Vagina (tissue), 2 donors: ENCODE measurements at regions not wholly inside any gene's neighbourhood (a gene's known extent, or its start where the extent isn't known, plus 50 kb on each side); places are given as distances from the start of the nearest gene placed in this dataset.

Source experiments
- POLR2A ChIP-seq, 2 donors: fragments of 450-650 bp; IDR thresholded peaks; one replicate each; pipeline ENCODE4 v1.6.1; 2017; ENCODE audit warnings: antibody characterized with exemption in 2 of 2, mild to moderate bottlenecking in 2 of 2, moderate library complexity in 2 of 2
- POLR2AphosphoS5 ChIP-seq, 2 donors: sonication (generic); formaldehyde crosslinking; IDR thresholded peaks; one replicate each; pipeline ENCODE4 v1.9.0; 2017; ENCODE audit warnings: antibody characterized with exemption in 2 of 2, mild to moderate bottlenecking in 2 of 2, low read depth in 1 of 2; ENCODE audit not compliant: insufficient read depth in 1 of 2
- TF ChIP-seq, protein P1 (sequence below), 3 experiments: fragments of 450-650 bp in 2 of 3; fragments of 200-600 bp in 1 of 3; sonication (generic) in 1 of 3; IDR thresholded peaks; one replicate each; pipeline ENCODE4 v1.5.1; 2017 to 2019; ENCODE audit warnings: antibody characterized with exemption in 3 of 3, mild to moderate bottlenecking in 2 of 3, moderate library complexity in 2 of 3

DNA sequence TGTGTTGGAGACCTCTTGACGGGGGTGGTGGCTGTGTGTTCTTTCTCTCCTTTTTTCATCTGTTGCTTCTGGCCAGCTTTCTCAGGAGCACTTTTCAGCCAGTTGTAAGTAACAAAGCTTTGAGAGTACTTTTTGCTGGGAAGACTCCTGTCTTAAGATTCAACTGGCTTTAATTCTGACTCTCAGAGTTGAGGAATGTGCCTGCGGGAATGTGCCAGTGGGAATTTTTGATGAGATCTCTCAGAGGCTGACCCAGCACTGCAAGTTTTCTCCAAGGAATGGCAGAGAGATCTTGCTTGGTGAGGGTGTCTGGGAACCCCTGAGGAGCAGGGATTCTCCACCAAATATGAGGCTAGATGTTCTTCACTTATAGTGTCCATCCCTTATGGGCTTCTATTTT lies 91.6 kb upstream of the OR9Q1 start:
- TF ChIP-seq POLR2AphosphoS5 (IDR thresholded peaks at IDR 0.05; ENCODE audit: insufficient read depth in 1 of 2, low read depth in 1 of 2), result no peak
- TF ChIP-seq, protein P1, sequence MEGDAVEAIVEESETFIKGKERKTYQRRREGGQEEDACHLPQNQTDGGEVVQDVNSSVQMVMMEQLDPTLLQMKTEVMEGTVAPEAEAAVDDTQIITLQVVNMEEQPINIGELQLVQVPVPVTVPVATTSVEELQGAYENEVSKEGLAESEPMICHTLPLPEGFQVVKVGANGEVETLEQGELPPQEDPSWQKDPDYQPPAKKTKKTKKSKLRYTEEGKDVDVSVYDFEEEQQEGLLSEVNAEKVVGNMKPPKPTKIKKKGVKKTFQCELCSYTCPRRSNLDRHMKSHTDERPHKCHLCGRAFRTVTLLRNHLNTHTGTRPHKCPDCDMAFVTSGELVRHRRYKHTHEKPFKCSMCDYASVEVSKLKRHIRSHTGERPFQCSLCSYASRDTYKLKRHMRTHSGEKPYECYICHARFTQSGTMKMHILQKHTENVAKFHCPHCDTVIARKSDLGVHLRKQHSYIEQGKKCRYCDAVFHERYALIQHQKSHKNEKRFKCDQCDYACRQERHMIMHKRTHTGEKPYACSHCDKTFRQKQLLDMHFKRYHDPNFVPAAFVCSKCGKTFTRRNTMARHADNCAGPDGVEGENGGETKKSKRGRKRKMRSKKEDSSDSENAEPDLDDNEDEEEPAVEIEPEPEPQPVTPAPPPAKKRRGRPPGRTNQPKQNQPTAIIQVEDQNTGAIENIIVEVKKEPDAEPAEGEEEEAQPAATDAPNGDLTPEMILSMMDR (IDR thresholded peaks at IDR 0.05), result no peak
- no peak for TF ChIP-seq POLR2A (IDR thresholded peaks at IDR 0.05)
